ENCODE measurements at regions not wholly inside any gene's neighbourhood (a gene's known extent, or its start where the extent isn't known, plus 50 kb on each side); places are given as distances from the start of the nearest gene placed in this dataset.

GRCh38 chr9:88754452-88754851, 219.5 kb downstream of the NXNL2 start:
- H3K27ac Mint-ChIP-seq (ENCODE audit: unreplicated experiment) = no peak overlapping the region
- H3K36me3 Mint-ChIP-seq (ENCODE audit: low read depth) = no peaks in the 10 kb centered on the region
- no peaks in the 10 kb centered on the region for H3K27me3 Mint-ChIP-seq (ENCODE audit: low read depth)
- peaks cover 9% of the 10 kb centered on the region for H3K4me1 Mint-ChIP-seq
- no peak overlapping the region for H3K4me3 Mint-ChIP-seq
- TF ChIP-seq CTCF (conservative IDR thresholded peaks at IDR 0.05) = no peak
- DNase-seq (ENCODE audit: low read depth, low spot score) = no peak
- H3K9me3 Mint-ChIP-seq = peaks cover 2% of the 10 kb centered on the region

- H3K4me1 Mint-ChIP-seq = peaks cover 9% of the 10 kb centered on the region
These were observed 219.9 kb downstream of the NXNL2 start for GRCh38 chr9:88754886-88755285.

GRCh38 chr9:88757406-88758010, 222.5 kb downstream of the NXNL2 start:
- H3K9me3 Mint-ChIP-seq = peaks cover under 1% of the 10 kb centered on the region
- H3K4me1 Mint-ChIP-seq = peaks cover 9% of the 10 kb centered on the region
- no peak overlapping the region for H3K4me3 Mint-ChIP-seq
- DNase-seq (ENCODE audit: low read depth, low spot score) = no peak
- H3K27ac Mint-ChIP-seq (ENCODE audit: unreplicated experiment) = no peak overlapping the region
- TF ChIP-seq CTCF (conservative IDR thresholded peaks at IDR 0.05) = no peak
- no peaks in the 10 kb centered on the region for H3K27me3 Mint-ChIP-seq (ENCODE audit: low read depth)
- no peaks in the 10 kb centered on the region for H3K36me3 Mint-ChIP-seq (ENCODE audit: low read depth)

More at GRCh38 chr9:88754886-88755285, 219.9 kb downstream of the NXNL2 start:
- DNase-seq (ENCODE audit: low read depth, low spot score) = no peak
- no peak for TF ChIP-seq CTCF (conservative IDR thresholded peaks at IDR 0.05)
- Mint-ChIP-seq H3K27ac (ENCODE audit: unreplicated experiment) (no peak overlapping the region), H3K9me3 (peaks cover 2% of the 10 kb centered on the region), H3K36me3 (ENCODE audit: low read depth) (no peaks in the 10 kb centered on the region), H3K27me3 (ENCODE audit: low read depth) (no peaks in the 10 kb centered on the region), H3K4me3 (no peak overlapping the region)

GRCh38 chr9:88759364-88759763, 224.4 kb downstream of the NXNL2 start:
- no peak overlapping the region for H3K27ac Mint-ChIP-seq (ENCODE audit: unreplicated experiment)
- DNase-seq (ENCODE audit: low read depth, low spot score) = no peak
- H3K36me3 Mint-ChIP-seq (ENCODE audit: low read depth) = no peaks in the 10 kb centered on the region
- H3K4me1 Mint-ChIP-seq = no peaks in the 10 kb centered on the region
- no peak for TF ChIP-seq CTCF (conservative IDR thresholded peaks at IDR 0.05)
- no peaks in the 10 kb centered on the region for H3K27me3 Mint-ChIP-seq (ENCODE audit: low read depth)
- H3K4me3 Mint-ChIP-seq = no peak overlapping the region
- no peaks in the 10 kb centered on the region for H3K9me3 Mint-ChIP-seq

- Mint-ChIP-seq H3K4me3 (no peak overlapping the region), H3K36me3 (ENCODE audit: low read depth) (no peaks in the 10 kb centered on the region), H3K27me3 (ENCODE audit: low read depth) (peaks cover 8% of the 10 kb centered on the region), H3K4me1 (no peaks in the 10 kb centered on the region), H3K9me3 (peaks cover 12% of the 10 kb centered on the region), H3K27ac (ENCODE audit: unreplicated experiment) (no peak overlapping the region)
- no peak for DNase-seq (ENCODE audit: low read depth, low spot score)
- TF ChIP-seq CTCF (conservative IDR thresholded peaks at IDR 0.05) = no peak
These were observed 224.3 kb upstream of the S1PR3 start for GRCh38 chr9:88766778-88767503.
